Immature natural killer cell (primary cell): ENCODE measurements at regions not wholly inside any gene's neighbourhood (a gene's known extent, or its start where the extent isn't known, plus 50 kb on each side); places are given as distances from the start of the nearest gene placed in this dataset.

Experiments
- DNase-seq, 3 donors: peaks; one replicate each; pipeline ENCODE4 v3.0.0; 2022; ENCODE audit warnings: mixed read lengths in 1 of 3
- H3K27ac Mint-ChIP-seq, 6 donors: one replicate each; pipeline ENCODE4 v1.8.0; 2020; ENCODE audit warnings: mixed read lengths in 6 of 6, mild to moderate bottlenecking in 5 of 6, inconsistent platforms in 4 of 6, moderate library complexity in 3 of 6
- H3K27me3 Mint-ChIP-seq, 3 donors: one replicate each; pipeline ENCODE4 v1.8.0; 2020 to 2021; ENCODE audit warnings: low read depth in 3 of 3, mild to moderate bottlenecking in 3 of 3, mixed read lengths in 3 of 3, moderate library complexity in 3 of 3, inconsistent platforms in 1 of 3
- H3K36me3 Mint-ChIP-seq, 3 donors: one replicate each; pipeline ENCODE4 v1.8.0; 2020; ENCODE audit warnings: mixed read lengths in 3 of 3, inconsistent platforms in 2 of 3, mild to moderate bottlenecking in 2 of 3
- H3K4me1 Mint-ChIP-seq, 2 donors: one replicate each; pipeline ENCODE4 v1.8.0; 2020; ENCODE audit warnings: inconsistent platforms in 2 of 2, mild to moderate bottlenecking in 2 of 2, mixed read lengths in 2 of 2, moderate library complexity in 1 of 2
- H3K4me3 Mint-ChIP-seq, 5 donors: one replicate each; pipeline ENCODE4 v1.8.0; 2020; ENCODE audit warnings: mild to moderate bottlenecking in 5 of 5, mixed read lengths in 5 of 5, inconsistent platforms in 3 of 5, moderate library complexity in 3 of 5
- H3K9me3 Mint-ChIP-seq, 6 donors: one replicate each; pipeline ENCODE4 v1.8.0; 2020; ENCODE audit warnings: mild to moderate bottlenecking in 6 of 6, mixed read lengths in 6 of 6, inconsistent platforms in 4 of 6, moderate library complexity in 3 of 6

DNA sequence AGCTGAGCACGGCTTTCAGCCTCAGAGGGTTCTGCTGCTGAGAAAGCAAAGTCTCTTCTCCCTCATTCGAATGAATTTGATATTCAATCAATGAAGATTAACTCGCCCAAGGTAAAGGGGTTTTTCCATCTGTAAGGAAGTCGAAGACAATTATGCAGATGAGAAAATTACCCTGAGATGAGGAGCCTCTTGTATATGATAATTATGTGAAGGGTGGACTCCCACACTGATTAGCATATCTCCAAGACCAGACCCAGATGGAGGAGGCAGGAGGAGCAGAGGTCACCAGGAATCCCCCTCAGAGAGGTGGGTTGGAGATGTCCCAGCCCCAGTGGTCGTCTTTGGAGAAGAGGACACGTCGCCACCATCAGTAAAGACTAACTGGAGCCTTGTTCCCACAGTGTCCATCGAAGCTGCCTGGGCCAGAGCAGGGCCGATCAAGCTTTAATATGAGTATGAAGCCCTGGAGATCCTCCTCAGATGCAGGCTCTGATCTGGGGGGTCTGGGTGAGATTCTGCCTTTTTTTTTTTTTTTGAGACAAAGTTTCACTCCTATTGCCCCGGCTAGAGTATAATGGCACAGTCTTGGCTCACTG is 61.5 kb upstream of the LHX1 start:
- no peak for DNase-seq
- H3K36me3 Mint-ChIP-seq = no peaks in the 10 kb centered on the region
- H3K4me3 Mint-ChIP-seq = no peak overlapping the region

GRCh38 chr17:36876966-36877365 is 60.3 kb upstream of the LHX1 start:
- Mint-ChIP-seq H3K4me3 (no peak overlapping the region), H3K27me3 (peaks cover 0 to 17% (median 6%) of the 10 kb centered on the region in 3 donors), H3K9me3 (no peaks in the 10 kb centered on the region), H3K27ac (no peak overlapping the region), H3K36me3 (no peaks in the 10 kb centered on the region), H3K4me1 (no peaks in the 10 kb centered on the region)
- DNase-seq = no peak

More for the DNA sequence above, 61.5 kb upstream of the LHX1 start:
- Mint-ChIP-seq H3K4me1 (no peaks in the 10 kb centered on the region), H3K9me3 (no peaks in the 10 kb centered on the region), H3K27ac (no peak overlapping the region), H3K27me3 (peaks cover 0 to 15% (median 3%) of the 10 kb centered on the region in 3 donors)

DNA sequence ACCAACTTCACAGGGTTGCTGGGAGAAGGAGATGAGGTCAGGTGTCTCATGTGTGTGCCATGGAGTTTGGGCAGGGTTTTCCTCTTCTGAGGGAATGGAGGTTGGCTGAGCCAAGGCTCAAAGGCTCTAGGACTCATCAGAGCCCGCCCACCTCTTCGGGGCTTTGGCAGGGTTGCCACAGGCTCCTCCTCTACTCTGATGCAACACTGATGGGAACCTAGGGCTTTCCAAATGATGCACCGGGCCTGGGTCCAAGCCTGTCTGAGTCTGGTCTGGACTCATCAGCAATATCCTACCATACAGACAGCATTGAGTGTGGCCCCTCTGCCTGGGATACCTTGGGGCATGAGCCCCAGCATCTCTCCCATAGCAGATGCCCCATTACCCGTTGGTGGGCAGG is 59.5 kb upstream of the LHX1 start:
- DNase-seq = no peak
- no peak overlapping the region for H3K27ac Mint-ChIP-seq
- H3K27me3 Mint-ChIP-seq = peaks cover 0 to 21% (median 6%) of the 10 kb centered on the region in 3 donors
- no peak overlapping the region for H3K4me3 Mint-ChIP-seq
- no peaks in the 10 kb centered on the region for H3K36me3 Mint-ChIP-seq
- no peaks in the 10 kb centered on the region for H3K4me1 Mint-ChIP-seq
- H3K9me3 Mint-ChIP-seq = peaks cover 0 to 2% (median 0%) of the 10 kb centered on the region in 6 donors

DNA sequence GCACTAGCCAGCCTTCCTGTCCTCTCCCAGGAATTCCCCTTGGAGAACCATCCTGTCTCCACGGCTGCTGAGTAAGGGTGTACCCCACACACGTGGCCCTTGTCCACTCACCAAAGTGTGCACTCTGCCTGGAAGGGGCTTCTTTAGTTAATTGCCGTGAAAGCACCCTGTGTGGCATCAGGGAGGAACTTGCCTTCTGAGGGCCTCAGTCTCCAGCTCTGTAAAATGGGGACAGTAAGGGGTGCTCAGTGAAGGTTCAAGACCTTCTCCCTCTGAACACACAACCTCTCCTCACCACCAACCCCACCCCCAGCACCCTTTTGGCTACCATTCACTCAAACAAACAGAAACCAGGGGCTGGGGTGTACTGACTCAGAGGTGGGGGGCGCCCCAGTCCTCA is 59.1 kb upstream of the LHX1 start:
- no peak for DNase-seq
- Mint-ChIP-seq H3K4me1 (no peaks in the 10 kb centered on the region), H3K9me3 (peaks cover 0 to 2% (median 0%) of the 10 kb centered on the region in 6 donors), H3K27ac (no peak overlapping the region), H3K4me3 (no peak overlapping the region), H3K36me3 (no peaks in the 10 kb centered on the region), H3K27me3 (peaks cover 0 to 21% (median 6%) of the 10 kb centered on the region in 3 donors)

GRCh38 chr17:36879027-36879426 is 58.2 kb upstream of the LHX1 start:
- peaks cover 0 to 2% (median 0%) of the 10 kb centered on the region in 6 donors for H3K9me3 Mint-ChIP-seq
- peaks cover 5 to 16% (median 6%) of the 10 kb centered on the region in 3 donors for H3K27me3 Mint-ChIP-seq
- DNase-seq = no peak
- H3K4me3 Mint-ChIP-seq = no peak overlapping the region
- no peak overlapping the region for H3K27ac Mint-ChIP-seq
- H3K4me1 Mint-ChIP-seq = no peaks in the 10 kb centered on the region
- H3K36me3 Mint-ChIP-seq = no peaks in the 10 kb centered on the region

DNA sequence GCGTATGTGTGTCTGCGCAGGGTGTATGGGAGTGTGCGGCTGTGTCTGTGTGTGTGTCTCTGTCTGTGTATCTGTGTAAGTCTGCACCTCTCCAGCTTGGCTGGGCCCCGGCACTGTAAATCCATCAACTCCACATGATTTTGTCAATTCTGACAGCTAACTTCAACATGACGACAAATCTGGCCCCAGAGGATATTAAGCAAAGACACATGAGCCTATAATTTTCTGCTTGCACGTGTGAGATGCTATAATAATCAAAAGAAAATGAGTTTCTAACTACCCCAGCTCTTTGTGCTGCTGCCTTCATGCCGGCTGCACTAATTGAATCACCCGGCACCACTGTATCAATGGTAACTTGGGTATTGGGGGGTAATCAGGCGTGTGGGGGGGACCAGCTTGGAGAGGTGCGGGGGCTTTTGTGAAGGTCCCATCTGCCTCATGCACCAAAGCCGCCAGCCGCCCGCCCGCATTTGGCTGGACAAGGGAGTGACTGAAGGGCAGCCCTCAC is 57.6 kb upstream of the LHX1 start:
- Mint-ChIP-seq H3K27me3 (peaks cover 5 to 16% (median 6%) of the 10 kb centered on the region in 3 donors), H3K9me3 (peaks cover 0 to 2% (median 0%) of the 10 kb centered on the region in 6 donors), H3K4me1 (no peaks in the 10 kb centered on the region), H3K27ac (no peak overlapping the region), H3K4me3 (no peak overlapping the region), H3K36me3 (no peaks in the 10 kb centered on the region)
- no peak for DNase-seq

- Mint-ChIP-seq H3K27me3 (peaks cover 5 to 13% (median 5%) of the 10 kb centered on the region in 3 donors), H3K27ac (no peak overlapping the region), H3K4me3 (no peak overlapping the region), H3K4me1 (no peaks in the 10 kb centered on the region), H3K36me3 (no peaks in the 10 kb centered on the region), H3K9me3 (peaks cover 0 to 2% (median 0%) of the 10 kb centered on the region in 6 donors)
- no peak for DNase-seq
Observed at GRCh38 chr17:36880268-36880905, 56.9 kb upstream of the LHX1 start.

DNA sequence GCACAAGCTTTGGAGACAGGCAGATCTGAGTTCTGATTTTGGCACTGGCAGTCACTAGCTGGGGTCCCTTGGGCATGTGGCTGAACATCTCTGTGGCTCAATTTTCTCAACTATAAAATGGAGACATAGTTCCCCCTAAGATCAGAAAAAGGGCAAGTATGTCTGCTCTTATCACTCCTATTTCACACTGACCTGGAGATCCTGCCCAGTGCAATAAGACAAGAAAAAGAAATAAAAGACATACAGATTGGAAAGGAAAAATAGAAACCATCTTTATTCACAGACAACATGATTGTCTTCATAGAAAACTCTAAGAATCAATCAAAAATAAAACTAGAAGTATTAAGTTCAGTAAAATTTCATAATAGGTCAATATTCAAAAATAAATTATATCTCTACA is 56.0 kb upstream of the LHX1 start:
- Mint-ChIP-seq H3K9me3 (peaks cover 0 to 2% (median 0%) of the 10 kb centered on the region in 6 donors), H3K36me3 (no peaks in the 10 kb centered on the region), H3K27ac (no peak overlapping the region), H3K27me3 (peaks cover 3 to 15% (median 5%) of the 10 kb centered on the region in 3 donors), H3K4me1 (no peaks in the 10 kb centered on the region), H3K4me3 (no peak overlapping the region)
- no peak for DNase-seq

- no peak for DNase-seq
- H3K9me3 Mint-ChIP-seq = peaks cover 0 to 2% (median 0%) of the 10 kb centered on the region in 6 donors
- H3K4me3 Mint-ChIP-seq = no peak overlapping the region
- H3K27ac Mint-ChIP-seq = no peak overlapping the region
- peaks cover 6 to 11% (median 8%) of the 10 kb centered on the region in 3 donors for H3K27me3 Mint-ChIP-seq
- no peaks in the 10 kb centered on the region for H3K36me3 Mint-ChIP-seq
- H3K4me1 Mint-ChIP-seq = no peaks in the 10 kb centered on the region
Observed at GRCh38 chr17:36884495-36885152, 52.7 kb upstream of the LHX1 start.

DNA sequence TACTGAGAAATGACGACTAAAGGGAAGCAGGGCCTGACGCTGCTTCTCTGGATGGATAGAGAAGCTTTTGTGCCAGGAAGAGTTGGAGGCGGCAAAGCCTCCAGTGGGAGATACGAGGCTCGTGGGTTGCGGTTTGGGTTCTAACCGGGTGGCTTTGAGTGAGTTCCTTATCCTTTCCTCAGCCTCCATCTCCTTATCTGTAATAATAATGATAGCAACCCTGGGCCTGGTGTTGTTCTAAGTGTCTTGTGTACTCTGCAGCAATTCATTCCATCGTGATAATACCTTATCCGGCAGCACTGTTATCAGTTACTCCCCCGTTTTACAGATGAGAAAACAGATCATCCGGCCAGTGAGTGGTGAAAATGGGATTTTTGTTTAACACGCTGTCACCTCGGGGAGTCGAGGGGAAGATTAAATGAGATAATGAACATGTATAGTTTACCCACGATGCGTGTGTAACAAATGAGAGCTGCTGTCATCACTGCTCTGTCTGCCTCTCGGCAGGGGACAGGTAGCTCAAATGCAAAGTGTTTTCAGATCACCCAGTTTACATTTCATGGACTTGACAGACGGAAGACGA is 52.0 kb upstream of the LHX1 start:
- Mint-ChIP-seq H3K9me3 (peaks cover 0 to 2% (median 0%) of the 10 kb centered on the region in 6 donors), H3K36me3 (no peaks in the 10 kb centered on the region), H3K27me3 (peaks cover 6 to 11% (median 8%) of the 10 kb centered on the region in 3 donors), H3K4me3 (no peak overlapping the region), H3K4me1 (no peaks in the 10 kb centered on the region), H3K27ac (no peak overlapping the region)
- no peak for DNase-seq

- no peaks in the 10 kb centered on the region for H3K36me3 Mint-ChIP-seq
- no peaks in the 10 kb centered on the region for H3K4me1 Mint-ChIP-seq
- H3K27ac Mint-ChIP-seq = no peak overlapping the region
- no peak for DNase-seq
- H3K4me3 Mint-ChIP-seq = no peak overlapping the region
- peaks cover 6 to 10% (median 8%) of the 10 kb centered on the region in 3 donors for H3K27me3 Mint-ChIP-seq
- peaks cover 0 to 2% (median 0%) of the 10 kb centered on the region in 6 donors for H3K9me3 Mint-ChIP-seq
Observed at GRCh38 chr17:36885771-36886377, 51.4 kb upstream of the LHX1 start.
